ENCODE measurements at regions not wholly inside any gene's neighbourhood (a gene's known extent, or its start where the extent isn't known, plus 50 kb on each side); places are given as distances from the start of the nearest gene placed in this dataset.

- Mint-ChIP-seq H3K9me3 (peaks cover 0 to under 1% of the 10 kb centered on the region in 2 donors), H3K27ac (no peak overlapping the region), H3K36me3 (no peaks in the 10 kb centered on the region)
- ATAC-seq = no peak
- no peak for DNase-seq (ENCODE audit: low spot score in 2 of 2)
Measured at GRCh38 chrX:87727620-87728019, 210.0 kb downstream of the KLHL4 start.

- ATAC-seq = no peak
- no peak for DNase-seq (ENCODE audit: low spot score in 2 of 2)
- Mint-ChIP-seq H3K36me3 (no peaks in the 10 kb centered on the region), H3K9me3 (peaks cover 0 to 3% of the 10 kb centered on the region in 2 donors), H3K27ac (no peak overlapping the region)
Measured at GRCh38 chrX:87728024-87728423, 210.4 kb downstream of the KLHL4 start.

- no peaks in the 10 kb centered on the region for H3K36me3 Mint-ChIP-seq
- H3K9me3 Mint-ChIP-seq = peaks cover 0 to 3% of the 10 kb centered on the region in 2 donors
- DNase-seq (ENCODE audit: low spot score in 2 of 2) (no peak), ATAC-seq (no peak)
- no peak overlapping the region for H3K27ac Mint-ChIP-seq
Measured at GRCh38 chrX:87728459-87728858, 210.9 kb downstream of the KLHL4 start.

- peaks cover 0 to 3% of the 10 kb centered on the region in 2 donors for H3K9me3 Mint-ChIP-seq
- DNase-seq (ENCODE audit: low spot score in 2 of 2) = no peak
Measured at GRCh38 chrX:87732133-87732532, 214.5 kb downstream of the KLHL4 start.

GRCh38 chrX:87736576-87736975 lies 219.0 kb downstream of the KLHL4 start:
- H3K36me3 Mint-ChIP-seq = no peaks in the 10 kb centered on the region
- no peak overlapping the region for H3K27ac Mint-ChIP-seq
- ATAC-seq (no peak), DNase-seq (ENCODE audit: low spot score in 2 of 2) (no peak)
- H3K9me3 Mint-ChIP-seq = peaks cover 0 to 3% of the 10 kb centered on the region in 2 donors

More at GRCh38 chrX:87732133-87732532, 214.5 kb downstream of the KLHL4 start:
- H3K36me3 Mint-ChIP-seq = no peaks in the 10 kb centered on the region
- H3K27ac Mint-ChIP-seq = no peak overlapping the region
- ATAC-seq = no peak

- H3K36me3 Mint-ChIP-seq = no peaks in the 10 kb centered on the region
- H3K9me3 Mint-ChIP-seq = no peaks in the 10 kb centered on the region
- ATAC-seq (no peak), DNase-seq (ENCODE audit: low spot score in 2 of 2) (no peak)
- no peak overlapping the region for H3K27ac Mint-ChIP-seq
Measured at GRCh38 chrX:87744391-87744790, 226.8 kb downstream of the KLHL4 start.

GRCh38 chrX:87755493-87755892 lies 237.9 kb downstream of the KLHL4 start:
- Mint-ChIP-seq H3K36me3 (no peaks in the 10 kb centered on the region), H3K27ac (peak overlapping the region in 1 of 2 donors; percentile 79), H3K9me3 (peaks cover 4 to 16% of the 10 kb centered on the region in 2 donors)
- ATAC-seq (no peak), DNase-seq (ENCODE audit: low spot score in 2 of 2) (no peak)

GRCh38 chrX:87788976-87789375 lies 271.4 kb downstream of the KLHL4 start:
- H3K36me3 Mint-ChIP-seq = no peaks in the 10 kb centered on the region

GRCh38 chrX:87798039-87798438 lies 280.4 kb downstream of the KLHL4 start:
- ATAC-seq = no peak
- Mint-ChIP-seq H3K9me3 (peaks cover 6 to 7% of the 10 kb centered on the region in 2 donors), H3K36me3 (no peaks in the 10 kb centered on the region), H3K27ac (no peak overlapping the region)
- DNase-seq (ENCODE audit: low spot score in 2 of 2) = no peak

More at GRCh38 chrX:87788976-87789375, 271.4 kb downstream of the KLHL4 start:
- ATAC-seq = no peak
- Mint-ChIP-seq H3K27ac (no peak overlapping the region), H3K9me3 (no peaks in the 10 kb centered on the region)
- DNase-seq (ENCODE audit: low spot score in 2 of 2) = no peak

GRCh38 chrX:87805829-87806490 lies 288.4 kb downstream of the KLHL4 start:
- DNase-seq (ENCODE audit: low spot score in 2 of 2) = no peak
- no peak for ATAC-seq
- H3K27ac Mint-ChIP-seq = no peak overlapping the region
- H3K36me3 Mint-ChIP-seq = no peaks in the 10 kb centered on the region
- peaks cover 0 to 5% of the 10 kb centered on the region in 2 donors for H3K9me3 Mint-ChIP-seq

GRCh38 chrX:87808576-87809243 lies 291.1 kb downstream of the KLHL4 start:
- Mint-ChIP-seq H3K9me3 (peaks cover 4 to 10% of the 10 kb centered on the region in 2 donors), H3K27ac (no peak overlapping the region), H3K36me3 (no peaks in the 10 kb centered on the region)
- DNase-seq (ENCODE audit: low spot score in 2 of 2) (no peak), ATAC-seq (no peak)

- DNase-seq (ENCODE audit: low spot score in 2 of 2) (no peak), ATAC-seq (no peak)
- Mint-ChIP-seq H3K9me3 (peaks cover 4 to 5% of the 10 kb centered on the region in 2 donors), H3K36me3 (no peaks in the 10 kb centered on the region), H3K27ac (no peak overlapping the region)
Measured at GRCh38 chrX:87813566-87813965, 296.0 kb downstream of the KLHL4 start.

GRCh38 chrX:87846956-87847355 lies 329.4 kb downstream of the KLHL4 start:
- DNase-seq (ENCODE audit: low spot score in 2 of 2) = no peak
- no peak for ATAC-seq
- H3K36me3 Mint-ChIP-seq = no peaks in the 10 kb centered on the region
- H3K27ac Mint-ChIP-seq = no peak overlapping the region
- no peaks in the 10 kb centered on the region for H3K9me3 Mint-ChIP-seq

GRCh38 chrX:87873347-87873941 lies 355.8 kb downstream of the KLHL4 start:
- Mint-ChIP-seq H3K9me3 (peaks cover under 1 to 9% of the 10 kb centered on the region in 2 donors), H3K36me3 (no peaks in the 10 kb centered on the region), H3K27ac (no peak overlapping the region)
- DNase-seq (ENCODE audit: low spot score in 2 of 2) (no peak), ATAC-seq (no peak)

GRCh38 chrX:87874043-87874442 lies 356.4 kb downstream of the KLHL4 start:
- ATAC-seq (no peak), DNase-seq (ENCODE audit: low spot score in 2 of 2) (no peak)
- Mint-ChIP-seq H3K27ac (no peak overlapping the region), H3K9me3 (peaks cover 4 to 9% of the 10 kb centered on the region in 2 donors), H3K36me3 (no peaks in the 10 kb centered on the region)

- Mint-ChIP-seq H3K9me3 (peaks cover 0 to 4% of the 10 kb centered on the region in 2 donors), H3K27ac (no peak overlapping the region), H3K36me3 (no peaks in the 10 kb centered on the region)
- DNase-seq (ENCODE audit: low spot score in 2 of 2) (no peak), ATAC-seq (no peak)
Measured at GRCh38 chrX:87878926-87879325, 361.3 kb downstream of the KLHL4 start.

- DNase-seq (ENCODE audit: low spot score in 2 of 2) (no peak), ATAC-seq (no peak)
- Mint-ChIP-seq H3K36me3 (no peaks in the 10 kb centered on the region), H3K9me3 (no peaks in the 10 kb centered on the region), H3K27ac (no peak overlapping the region)
Measured at GRCh38 chrX:87890437-87890836, 372.8 kb downstream of the KLHL4 start.
